ENCODE measurements at regions not wholly inside any gene's neighbourhood (a gene's known extent, or its start where the extent isn't known, plus 50 kb on each side); places are given as distances from the start of the nearest gene placed in this dataset.

- TF ChIP-seq, protein P1, sequence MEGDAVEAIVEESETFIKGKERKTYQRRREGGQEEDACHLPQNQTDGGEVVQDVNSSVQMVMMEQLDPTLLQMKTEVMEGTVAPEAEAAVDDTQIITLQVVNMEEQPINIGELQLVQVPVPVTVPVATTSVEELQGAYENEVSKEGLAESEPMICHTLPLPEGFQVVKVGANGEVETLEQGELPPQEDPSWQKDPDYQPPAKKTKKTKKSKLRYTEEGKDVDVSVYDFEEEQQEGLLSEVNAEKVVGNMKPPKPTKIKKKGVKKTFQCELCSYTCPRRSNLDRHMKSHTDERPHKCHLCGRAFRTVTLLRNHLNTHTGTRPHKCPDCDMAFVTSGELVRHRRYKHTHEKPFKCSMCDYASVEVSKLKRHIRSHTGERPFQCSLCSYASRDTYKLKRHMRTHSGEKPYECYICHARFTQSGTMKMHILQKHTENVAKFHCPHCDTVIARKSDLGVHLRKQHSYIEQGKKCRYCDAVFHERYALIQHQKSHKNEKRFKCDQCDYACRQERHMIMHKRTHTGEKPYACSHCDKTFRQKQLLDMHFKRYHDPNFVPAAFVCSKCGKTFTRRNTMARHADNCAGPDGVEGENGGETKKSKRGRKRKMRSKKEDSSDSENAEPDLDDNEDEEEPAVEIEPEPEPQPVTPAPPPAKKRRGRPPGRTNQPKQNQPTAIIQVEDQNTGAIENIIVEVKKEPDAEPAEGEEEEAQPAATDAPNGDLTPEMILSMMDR (IDR thresholded peaks at IDR 0.05): no peak
- TF ChIP-seq EZH2 (IDR thresholded peaks at IDR 0.05) (no peak), EZH2phosphoT487 (IDR thresholded peaks at IDR 0.05) (no peak)
Observed at GRCh38 chr10:65032867-65033769, 1511.9 kb downstream of the REEP3 start.

Measured in neural progenitor cell (in vitro differentiated cells).